ENCODE measurements at regions not wholly inside any gene's neighbourhood (a gene's known extent, or its start where the extent isn't known, plus 50 kb on each side); places are given as distances from the start of the nearest gene placed in this dataset.
"Not testable (repeated sequence)": the region's sequence is repeated elsewhere in the genome, so short reads cannot be mapped to it uniquely, and the experiment has no call there.

DNA sequence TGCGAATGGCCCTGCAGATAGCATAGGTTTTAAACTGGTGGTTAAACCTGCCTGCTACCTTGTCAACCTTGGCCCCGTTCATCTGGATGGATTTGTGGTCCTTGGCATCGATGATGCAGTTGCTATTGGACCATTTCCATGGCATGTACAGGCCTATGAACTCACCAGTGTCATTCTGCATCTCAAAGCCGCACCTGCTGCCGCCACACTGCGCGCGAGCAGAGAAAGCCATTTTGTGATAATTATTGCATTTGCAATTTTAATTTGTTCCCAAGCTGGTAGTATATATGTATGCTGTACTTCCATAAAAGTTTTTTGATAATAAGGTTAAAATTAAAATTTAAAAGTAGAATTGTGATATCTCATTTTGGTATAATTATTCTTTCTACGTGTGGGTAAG lies 94.8 kb upstream of the UXS1 start:
- DNase-seq, result no peak

DNA sequence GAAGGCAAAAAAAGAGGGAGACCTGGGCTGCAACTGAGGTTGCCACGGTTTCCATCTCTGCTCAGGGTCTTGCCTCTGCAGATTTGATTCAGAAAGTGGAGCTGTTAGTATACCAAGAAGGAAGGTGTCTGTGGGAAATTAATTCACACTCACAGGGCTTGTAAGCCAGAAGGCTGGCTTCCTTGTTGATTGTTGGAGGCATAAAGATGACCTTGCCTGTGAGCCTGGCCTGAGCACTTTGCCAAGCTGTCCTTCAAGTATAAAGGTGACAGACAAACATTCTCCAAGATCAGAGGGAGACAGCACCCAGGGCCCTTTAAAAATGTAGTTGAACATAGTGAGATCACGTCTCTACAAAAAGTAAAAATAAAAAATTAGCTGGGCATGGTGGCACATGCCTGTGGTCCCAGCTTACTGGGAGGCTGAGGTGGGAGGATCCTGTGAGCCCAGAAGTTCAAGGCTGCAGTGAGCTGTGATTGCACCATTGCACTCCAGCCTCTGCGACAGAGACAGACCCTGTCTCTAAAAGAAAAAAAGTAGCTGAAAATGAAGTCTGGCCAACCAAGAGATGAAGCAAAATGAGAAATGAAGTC lies 91.2 kb upstream of the UXS1 start:
- DNase-seq, result no peak

DNA sequence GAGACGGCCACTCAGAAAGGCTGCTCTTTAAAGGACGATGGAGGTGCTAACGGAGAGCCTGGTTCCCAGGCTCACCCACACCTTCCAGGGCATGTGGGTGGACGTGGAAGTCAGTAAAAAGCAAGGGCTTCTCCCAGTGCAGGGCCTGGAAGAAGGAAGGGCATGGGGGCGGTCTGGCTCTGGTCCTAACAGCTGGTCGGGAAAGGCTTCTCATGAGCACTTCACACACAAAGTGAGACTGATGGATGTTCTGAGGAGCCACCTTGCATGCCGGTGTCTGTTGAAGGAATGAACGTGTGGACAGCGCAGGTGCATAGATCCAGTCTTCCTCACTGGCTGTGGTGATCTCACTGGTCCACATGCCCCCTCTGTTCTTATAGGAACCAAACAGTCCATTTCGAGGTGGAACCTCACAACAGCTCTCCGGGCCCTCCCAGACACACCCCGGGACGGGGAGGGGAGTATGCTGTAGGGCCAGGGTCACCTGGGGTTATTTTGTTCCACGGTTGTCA lies 90.6 kb upstream of the UXS1 start:
- no peak for DNase-seq

DNA sequence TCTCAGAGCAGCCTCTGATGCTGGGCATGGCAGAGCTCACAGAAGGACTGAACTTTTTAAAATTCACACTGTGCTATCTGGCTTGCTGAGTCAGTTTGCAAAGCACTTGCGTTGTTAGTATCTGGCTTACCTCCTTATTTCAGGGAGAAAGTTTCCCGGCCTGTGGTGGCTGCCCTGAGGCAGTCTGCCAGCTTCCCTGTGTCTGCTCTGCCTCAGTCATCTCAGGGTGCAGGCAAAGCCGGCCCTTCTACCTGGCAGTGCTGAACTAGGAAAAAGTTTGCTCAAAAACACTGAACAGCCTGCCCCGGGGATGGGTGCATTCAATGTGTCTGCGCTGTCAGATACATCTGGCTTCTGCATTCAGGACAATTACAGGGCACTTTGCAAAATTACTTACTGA lies 90.2 kb upstream of the UXS1 start:
- no peak for DNase-seq

DNA sequence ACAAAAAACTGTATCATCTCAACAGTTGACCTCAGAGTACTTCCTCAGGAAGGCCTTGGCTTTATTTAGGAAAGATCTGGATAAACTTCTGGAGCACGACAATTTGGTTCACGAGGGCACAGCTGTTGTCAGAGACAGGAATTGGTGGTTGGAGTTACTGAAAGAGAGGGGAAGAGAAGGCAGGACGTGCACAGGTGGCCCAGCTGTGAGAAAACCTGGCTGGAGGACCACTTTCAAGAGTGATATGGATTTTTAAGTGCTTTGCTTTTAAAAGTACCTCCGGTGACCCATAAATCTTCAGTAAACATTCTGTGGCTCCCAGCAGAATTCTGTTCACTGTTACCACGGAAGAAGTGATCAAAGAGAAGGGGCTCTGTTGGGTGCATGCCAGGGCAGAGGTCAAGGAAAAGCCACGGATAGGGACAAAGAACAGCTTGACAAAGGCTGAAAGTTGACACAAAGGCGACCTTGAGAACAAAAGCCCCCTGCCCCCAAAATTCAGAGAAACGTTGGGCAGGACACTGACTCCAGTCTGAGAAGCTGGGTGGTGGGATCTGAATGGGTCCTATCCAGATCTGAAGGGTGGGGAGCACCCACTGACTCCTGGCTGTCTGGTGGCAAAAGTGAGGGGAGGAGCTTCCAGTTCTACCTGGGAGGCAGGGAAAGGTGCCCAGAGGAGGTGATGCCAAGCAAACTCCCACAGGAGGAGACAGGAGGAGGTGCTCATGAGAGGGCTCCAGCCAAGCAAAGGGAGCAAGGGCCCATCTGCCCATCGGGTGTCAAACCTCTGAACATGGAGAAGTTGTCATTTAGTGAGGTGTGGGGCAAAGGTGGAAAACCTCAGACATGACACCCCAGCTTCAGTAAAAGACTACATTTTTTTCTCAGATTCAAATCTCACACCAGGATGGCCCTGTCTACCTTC lies 89.4 kb upstream of the UXS1 start:
- DNase-seq, result not testable (repeated sequence)

DNA sequence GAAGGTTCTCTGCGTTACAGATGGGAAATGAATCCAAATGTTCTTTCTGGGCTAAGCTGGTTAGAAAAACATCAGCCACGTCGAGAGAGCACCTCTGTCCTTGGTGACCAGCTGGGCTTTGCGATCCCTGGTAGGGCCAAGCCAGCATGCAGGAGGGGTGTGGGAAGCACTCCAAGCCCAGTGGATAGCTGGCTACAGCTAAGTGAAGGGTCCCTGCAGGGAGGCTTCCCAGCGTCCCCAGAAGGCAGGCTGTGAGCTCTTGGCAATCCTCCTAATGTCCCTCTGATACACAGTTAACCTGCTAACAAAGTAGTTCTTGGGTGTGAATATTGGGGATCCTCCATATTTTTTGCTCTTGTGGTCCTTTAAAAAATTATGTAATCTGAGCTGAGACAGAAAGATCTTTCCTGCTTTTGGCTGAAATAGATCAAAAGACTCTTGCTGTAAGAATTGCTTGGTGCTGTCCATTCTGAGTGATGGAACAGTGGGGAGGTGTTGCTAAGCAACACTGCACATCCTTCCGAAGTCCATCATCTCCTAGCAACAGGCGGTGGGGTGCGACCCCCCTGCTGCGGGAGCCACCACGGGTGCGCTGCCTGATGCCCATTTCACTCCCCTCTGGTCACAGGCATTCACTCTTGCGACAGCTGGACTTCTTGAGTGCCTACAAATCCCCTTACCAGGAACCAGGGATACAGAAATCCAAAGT lies 88.5 kb upstream of the UXS1 start:
- no peak for DNase-seq

DNA sequence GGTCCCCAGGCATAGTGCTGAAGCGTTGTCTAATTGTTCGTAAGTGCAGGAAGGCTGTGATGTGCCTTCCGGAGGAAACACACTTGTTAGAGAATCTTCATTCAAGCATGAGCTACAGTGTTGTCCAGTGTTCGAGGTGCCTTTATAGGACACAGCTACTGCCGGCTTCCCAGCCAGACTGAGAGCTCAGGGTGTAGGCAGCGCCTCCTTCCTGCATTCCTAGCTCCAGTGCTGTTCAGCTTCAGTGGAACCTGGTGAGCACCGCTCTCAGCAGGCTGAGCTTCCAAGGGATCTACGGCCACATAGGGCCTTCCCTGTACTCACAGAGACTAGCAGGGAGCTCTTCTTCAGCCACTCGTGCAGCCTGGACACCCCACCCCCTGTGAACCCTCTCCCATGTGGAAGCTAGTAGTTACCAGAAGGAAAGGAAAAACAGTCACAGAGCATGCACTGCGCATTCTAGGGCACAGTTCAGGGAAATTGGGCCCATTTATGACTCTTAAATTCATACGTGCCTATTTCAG lies 87.9 kb upstream of the UXS1 start:
- not testable (repeated sequence) for DNase-seq

DNA sequence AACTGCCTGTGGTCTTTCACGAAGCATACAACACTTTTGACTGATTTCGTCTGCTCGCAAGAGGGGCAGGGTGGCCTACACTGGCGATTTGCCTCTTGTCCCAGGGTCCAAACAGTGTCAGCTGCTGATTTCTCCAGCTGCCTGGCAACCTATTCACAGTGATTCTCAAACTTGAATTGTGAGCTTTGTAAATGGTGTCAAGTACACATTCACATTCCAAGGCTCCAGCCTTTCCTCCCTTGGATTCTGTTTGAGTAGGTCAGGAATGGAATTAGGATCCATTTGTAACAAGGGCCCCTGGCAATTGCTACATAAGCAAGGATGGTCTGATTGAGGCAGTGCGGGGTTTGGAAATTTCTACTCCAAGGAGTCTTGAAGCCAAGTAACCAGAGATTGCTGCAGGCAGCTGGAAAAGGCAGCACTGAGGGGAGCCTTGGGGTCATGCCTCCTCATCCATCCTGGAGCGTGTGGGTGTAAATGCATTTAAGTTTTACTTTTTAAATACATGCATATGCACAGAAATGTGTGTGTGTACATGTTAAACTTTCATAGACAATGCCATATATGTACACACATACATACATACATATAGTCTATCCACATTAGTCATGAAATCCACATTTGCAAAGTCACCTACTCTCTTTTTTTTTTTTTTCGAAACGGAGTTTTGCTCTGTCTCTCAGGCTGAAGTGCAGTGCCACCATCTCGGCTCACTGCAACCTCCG lies 86.8 kb upstream of the UXS1 start:
- DNase-seq, result no peak

DNA sequence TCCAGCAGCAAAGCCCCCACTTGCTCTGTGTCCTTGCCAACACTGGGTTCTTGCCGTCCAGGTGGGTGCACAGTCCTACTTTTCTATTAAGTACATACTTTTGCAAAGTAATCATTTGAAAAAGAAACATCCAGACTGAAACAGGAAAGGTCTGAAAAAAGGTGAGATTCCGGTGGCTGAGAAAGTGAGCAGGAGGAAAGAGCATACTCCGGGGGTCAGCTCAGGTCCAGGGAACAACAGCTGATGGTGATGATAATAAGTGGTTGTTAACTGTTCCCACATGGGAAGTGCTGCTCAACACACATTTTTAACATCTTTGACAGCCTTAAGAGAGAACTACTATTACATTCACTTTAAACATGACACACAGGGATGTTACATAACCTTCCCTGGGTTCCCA lies 86.1 kb upstream of the UXS1 start:
- no peak for DNase-seq

DNA sequence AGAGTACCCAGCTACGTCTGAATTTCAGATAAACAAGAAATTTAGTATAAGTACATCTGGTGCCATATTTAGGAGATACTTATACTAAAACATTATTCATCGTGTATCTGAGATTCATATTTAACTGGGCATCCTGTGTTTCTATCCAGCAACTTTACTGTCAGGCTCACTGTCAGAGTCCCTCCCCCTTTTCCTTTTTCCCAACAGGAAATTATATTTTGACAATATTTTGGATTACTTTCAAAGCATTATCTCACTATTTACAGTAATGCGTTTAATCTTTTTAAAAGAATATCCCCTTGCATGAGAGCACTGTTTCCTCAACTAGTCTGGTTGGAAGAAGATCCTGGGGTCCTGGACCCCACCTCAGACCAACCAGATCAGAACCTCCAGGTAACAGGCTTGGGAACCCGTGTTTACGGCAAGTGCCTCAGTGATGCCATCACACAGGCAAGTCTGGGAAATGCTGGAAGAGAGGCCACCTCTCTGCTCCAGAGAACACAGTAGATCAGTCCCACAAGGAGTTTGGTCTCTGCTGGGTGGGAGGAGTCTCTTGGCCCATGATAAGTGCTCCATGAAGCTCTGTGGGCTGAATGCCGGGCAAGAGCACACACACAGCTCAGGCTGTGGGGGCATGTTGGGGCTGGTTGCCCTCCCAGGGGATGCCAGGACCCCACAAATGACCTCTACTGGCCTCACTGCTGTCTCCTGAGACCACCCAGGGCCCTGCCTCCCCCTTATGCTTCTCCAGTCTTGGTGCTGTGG lies 84.2 kb upstream of the UXS1 start:
- DNase-seq, result no peak

DNA sequence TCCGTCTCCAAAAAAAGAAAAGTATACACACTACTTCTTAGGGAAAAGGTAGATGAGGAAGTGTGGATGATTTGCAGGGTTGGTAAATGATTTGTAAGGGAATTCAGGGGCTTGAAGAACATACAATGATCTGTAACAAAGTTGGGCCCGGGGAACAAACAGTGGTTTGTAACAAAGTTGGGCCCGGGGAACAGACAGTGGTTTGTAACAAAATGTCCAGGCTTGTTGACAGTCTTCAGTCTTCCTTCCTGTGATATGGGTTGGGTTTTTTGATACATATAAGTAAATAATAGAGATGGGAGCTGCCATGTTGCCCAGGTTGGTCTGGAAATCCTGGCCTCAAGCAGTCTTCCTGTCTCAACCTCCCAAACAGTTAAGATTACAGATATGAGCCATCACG lies 83.3 kb upstream of the UXS1 start:
- no peak for DNase-seq

DNA sequence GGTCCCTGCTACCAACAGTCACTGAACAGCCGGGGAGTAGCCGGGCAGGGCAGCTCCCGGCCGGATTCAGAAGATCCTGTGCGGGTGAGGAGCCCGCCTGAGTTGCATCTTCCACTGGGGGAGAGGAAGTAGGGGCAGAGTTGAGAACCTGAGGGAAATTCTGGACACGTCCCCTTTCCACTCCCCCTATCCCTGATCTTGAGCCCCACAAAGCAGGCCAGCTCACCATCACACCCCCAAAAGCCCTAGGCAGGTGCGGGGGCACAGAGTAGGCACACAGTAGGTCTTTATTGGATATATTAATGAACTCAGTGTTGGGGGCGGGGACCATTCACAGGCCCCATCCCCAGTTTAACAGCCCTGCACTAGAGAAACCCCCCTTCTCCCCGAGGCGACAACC lies 81.9 kb upstream of the UXS1 start:
- DNase-seq, result no peak

DNA sequence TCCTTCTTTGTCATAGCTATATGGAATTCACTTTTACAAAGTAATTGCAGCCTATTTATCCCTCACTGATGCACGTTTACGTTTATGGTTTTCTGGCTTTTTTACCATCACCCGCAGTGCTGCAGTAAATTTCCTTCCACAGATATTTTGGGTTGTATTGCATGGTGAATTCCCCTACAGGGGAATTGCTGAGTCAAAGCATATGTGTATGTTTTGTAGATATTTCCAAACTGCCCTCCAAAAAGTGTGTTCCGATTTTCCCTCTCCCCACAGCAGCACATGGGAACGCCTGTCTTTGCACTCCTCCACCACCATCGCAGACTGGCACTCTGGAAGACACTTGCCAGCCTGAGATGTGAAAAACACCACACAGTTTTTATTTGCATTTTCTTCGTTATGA lies 80.6 kb upstream of the UXS1 start:
- DNase-seq, result no peak

DNA sequence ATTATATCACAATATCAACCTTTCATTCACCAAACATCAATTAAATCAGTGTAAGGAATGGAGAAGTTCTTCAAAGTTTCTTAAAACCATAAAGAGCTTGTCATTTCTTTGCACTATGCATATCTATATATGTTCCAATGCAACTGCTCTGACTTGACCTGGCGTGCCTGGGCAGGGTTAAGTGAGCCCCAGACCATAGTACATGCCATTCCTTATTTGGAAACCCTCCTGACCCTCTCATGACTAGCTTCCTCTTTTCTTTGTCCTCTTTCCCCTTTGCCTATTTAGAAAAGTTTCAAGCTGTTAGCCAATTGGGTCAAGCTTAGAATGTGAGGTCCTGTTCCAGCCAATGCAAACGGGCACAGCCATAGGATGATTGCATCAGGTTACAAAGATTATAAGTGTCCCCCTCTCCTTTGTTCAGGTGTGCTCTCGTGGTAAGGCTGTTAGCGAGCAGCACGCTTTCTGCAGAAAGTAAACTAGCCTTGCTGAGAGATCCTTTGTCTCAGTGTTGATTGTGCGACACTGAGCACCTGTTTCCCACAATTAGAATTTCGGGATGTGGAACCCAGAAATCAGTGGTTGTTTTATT lies 78.2 kb upstream of the UXS1 start:
- DNase-seq, result no peak

DNA sequence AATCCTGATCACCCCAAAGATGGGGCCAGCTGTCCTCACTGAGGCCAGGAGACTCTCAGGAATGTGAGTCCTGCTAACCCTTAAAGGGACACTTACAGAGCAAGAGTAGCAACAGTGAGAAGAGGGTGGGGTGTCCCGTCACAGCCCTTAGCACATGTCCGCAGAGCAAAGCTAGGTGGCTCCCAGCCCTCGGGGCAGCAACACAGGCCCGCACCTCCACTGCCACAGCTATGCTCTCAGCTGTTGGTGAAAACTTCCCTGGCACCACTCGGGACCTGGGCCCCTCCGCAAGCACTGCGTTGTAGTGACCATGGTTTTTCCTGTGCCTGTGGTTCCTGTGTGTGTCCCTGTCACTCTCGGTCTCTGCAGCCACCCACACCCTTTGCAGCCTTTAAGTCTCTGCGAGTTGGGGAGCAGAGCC lies 76.4 kb upstream of the UXS1 start:
- DNase-seq, result no peak

DNA sequence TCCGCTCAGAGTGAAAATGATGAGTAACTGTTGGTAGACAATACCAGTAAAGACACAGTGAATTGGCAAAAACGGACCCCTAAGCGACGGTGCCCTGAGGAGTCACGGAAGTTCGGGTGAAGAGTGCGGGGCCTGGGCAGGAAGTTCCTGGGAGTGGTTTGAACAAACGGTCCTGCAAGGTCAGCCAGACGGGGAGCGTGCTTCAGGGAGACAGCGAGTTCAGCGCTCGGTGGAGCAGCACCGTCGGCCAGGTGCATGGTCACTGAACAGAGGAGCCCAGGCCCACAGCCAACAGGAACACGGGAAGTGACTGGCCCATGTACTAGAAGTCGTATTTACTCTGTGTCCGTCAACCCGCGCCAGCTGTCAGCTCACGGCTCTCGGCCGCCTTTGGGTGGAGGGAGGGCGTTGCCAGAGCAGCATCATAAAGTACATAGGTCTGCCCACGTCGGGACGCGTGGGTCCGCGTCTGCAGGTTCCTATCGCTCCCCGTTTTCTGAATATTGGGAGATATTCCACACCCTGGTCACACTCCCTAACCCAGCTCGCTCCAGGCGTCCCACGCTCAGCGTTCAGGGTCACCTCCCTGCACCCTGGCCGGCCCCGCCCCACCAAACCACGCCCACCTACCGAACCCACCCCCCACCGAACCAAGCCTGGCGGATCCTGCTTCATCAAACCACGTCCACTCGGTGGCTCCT lies 75.6 kb upstream of the UXS1 start:
- no peak for DNase-seq

DNA sequence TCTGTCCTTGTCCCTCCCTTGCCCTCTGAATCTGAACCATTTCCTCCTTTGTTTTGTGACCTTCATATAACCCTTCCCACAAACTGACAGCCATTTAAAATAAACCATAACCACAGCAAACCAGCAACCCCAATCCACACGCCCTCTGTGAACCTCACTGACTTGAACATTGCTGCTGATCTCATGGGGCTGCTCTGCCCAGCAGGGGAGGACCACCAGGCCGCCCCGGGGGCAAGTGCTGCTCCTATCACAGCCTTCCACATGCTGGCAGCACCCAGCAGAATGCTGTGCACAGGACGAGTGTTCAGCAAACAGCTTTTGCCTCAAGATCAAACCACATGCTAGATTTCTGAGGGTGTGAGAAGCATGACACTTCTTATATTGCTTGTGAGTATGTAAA lies 73.9 kb upstream of the UXS1 start:
- DNase-seq, result no peak

DNA sequence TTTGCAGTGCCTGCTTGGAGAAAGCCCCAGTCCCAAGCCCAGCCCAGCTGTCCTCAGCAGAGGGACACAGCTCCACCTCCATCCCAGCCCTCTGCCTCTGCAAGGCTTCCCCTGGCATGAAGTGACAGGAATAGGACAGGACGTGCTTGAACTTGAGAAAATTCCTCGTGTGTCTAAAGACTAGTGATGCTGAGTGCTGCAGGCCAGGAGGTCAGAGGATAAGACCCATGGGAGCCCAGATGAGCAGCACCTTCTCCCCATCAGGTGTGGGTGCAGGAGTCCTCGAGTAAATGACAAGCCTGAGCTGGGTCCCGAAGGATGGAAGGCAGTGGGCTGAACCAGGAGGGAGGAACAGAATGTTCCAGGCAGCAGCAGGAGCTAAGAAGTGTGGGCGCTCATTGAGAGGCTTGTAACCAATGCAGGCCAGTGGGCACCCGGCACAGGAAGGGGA lies 67.8 kb upstream of the UXS1 start:
- no peak for DNase-seq

DNA sequence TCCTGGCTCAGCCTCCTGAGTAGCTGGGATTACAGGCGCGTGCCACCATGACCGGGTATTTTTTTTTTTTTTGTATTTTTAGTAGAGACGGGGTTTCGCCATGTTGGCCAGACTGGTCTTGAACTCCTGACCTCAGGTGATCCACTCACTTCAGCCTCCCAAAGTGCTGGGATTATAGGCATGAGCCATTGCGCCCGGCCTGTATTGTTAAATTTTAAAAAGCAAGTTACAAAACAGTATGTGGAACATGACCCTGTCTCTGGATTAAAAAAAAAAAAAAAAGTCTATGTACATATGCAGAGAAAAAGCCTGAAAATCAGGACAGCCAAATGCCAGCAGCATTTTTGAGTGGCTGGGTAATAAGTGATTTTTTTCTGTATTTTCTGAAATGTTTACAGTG lies 64.8 kb upstream of the UXS1 start:
- not testable (repeated sequence) for DNase-seq

DNA sequence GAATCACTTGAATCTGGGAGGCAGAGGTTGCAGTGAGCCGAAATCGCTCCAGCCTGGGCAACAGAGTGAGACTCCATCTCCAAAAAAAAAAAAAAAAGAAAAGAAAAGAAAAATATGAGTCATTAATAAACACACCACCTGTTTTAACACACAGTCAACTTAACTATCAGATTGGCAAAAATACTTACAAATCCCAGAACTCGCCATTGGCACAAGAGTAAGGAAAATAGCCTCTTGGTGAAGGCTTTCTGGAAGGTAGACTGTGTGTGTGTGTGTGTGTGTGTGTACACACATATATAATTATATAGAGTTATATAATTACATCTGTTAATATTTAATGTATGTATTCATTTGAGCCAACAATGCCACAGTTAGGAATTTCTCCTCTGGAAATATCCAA lies 63.7 kb upstream of the UXS1 start:
- no peak for DNase-seq

DNA sequence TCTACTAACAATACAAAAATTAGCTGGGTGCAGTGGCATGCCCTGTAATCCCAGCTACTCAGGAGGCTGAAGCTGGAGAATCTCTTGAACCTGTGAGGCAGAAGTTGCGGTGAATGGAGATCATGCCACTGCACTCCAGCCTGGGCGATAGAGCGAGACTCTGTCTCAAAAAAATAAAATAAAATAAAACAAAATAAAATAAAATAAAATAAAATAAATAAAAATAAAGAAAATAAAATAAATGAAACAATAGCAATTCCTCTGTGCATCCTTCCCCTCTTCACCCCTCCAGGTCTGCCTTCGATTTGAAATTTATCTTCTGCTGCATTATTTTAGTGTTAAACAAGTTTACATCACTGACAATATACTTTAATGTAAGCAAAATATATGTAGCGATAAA lies 63.0 kb upstream of the UXS1 start:
- DNase-seq, result no peak

Data from NCI-H1694 treated with DMSO at 0.1 percent for 48 hours (cell line).